Prostate gland (tissue), 2 donors: ENCODE measurements at regions not wholly inside any gene's neighbourhood (a gene's known extent, or its start where the extent isn't known, plus 50 kb on each side); places are given as distances from the start of the nearest gene placed in this dataset.

Experiments
- DNase-seq: peaks from one replicate; pipeline ENCODE4 v3.0.0-alpha.2; 2019; ENCODE audit warnings: low spot score
- H3K27ac ChIP-seq, 2 donors: fragments of 200-600 bp; sonication (generic); 2 replicates each; pipeline ENCODE4 v1.5.1; 2017 to 2019
- H3K27me3 ChIP-seq: fragments of 200-600 bp; sonication (generic); replicated peaks from 2 replicates; pipeline ENCODE4 v1.5.1; 2019; ENCODE audit not compliant: insufficient read depth
- H3K36me3 ChIP-seq, 2 donors: fragments of 200-600 bp; sonication (generic); 1 replicate in 1 of 2; 2 replicates in 1 of 2; pipeline versions ENCODE4 v1.5.1 to v1.8.1; 2017 to 2019
- H3K4me1 ChIP-seq: fragments of 200-600 bp; sonication (generic); replicated peaks from 2 replicates; pipeline ENCODE4 v1.5.1; 2019
- H3K4me3 ChIP-seq, 2 donors: fragments of 200-600 bp; sonication (generic); 2 replicates each; pipeline ENCODE4 v1.5.1; 2017 to 2019
- H3K9me3 ChIP-seq: fragments of 200-600 bp; sonication (generic); 2 replicates; pipeline ENCODE4 v1.5.1; 2017
- CTCF ChIP-seq, 4 experiments: fragments of 200-600 bp in 2 of 4; fragments of 450-650 bp in 2 of 4; sonication (generic) in 2 of 4; IDR thresholded peaks; 1 replicate in 3 of 4; 2 replicates in 1 of 4; pipeline ENCODE4 v1.5.1; 2016 to 2019; ENCODE audit warnings: antibody characterized with exemption in 4 of 4, mild to moderate bottlenecking in 2 of 4, moderate library complexity in 2 of 4
- POLR2A ChIP-seq: fragments of 450-650 bp; IDR thresholded peaks from one replicate; pipeline ENCODE4 v1.6.1; 2016; ENCODE audit warnings: antibody characterized with exemption, mild to moderate bottlenecking
- POLR2AphosphoS5 ChIP-seq: sonication (generic); formaldehyde crosslinking; IDR thresholded peaks from one replicate; pipeline ENCODE4 v1.6.1; 2017; ENCODE audit warnings: antibody characterized with exemption
- WGBS: methylation state at CpG from one replicate; pipeline ENCODE4 v1.1.5; 2018; 5-methylcytosine and 5-hydroxymethylcytosine counted together
- intact Hi-C: fragments of 100-400 bp; cut with DNase I; formaldehyde crosslinking; loops from one replicate; pipeline ENCODE4 v1.14.2; 2022

GRCh38 chr5:62979472-62979871, 400.9 kb downstream of the LRRC70 start:
- intact Hi-C loops, result no loop called here
- DNase-seq, result no peak
- 89% methylated on average over 5 of the region's 5 CpGs for WGBS
- TF ChIP-seq POLR2A (no peak), POLR2AphosphoS5 (no peak), CTCF (IDR thresholded peaks at IDR 0.05) (no peak)
- Histone ChIP-seq H3K27ac (no peak overlapping the region), H3K36me3 (no peaks in the 10 kb centered on the region), H3K4me1 (no peaks in the 10 kb centered on the region), H3K4me3 (no peak overlapping the region), H3K27me3 (no peaks in the 10 kb centered on the region), H3K9me3 (no peaks in the 10 kb centered on the region)

GRCh38 chr5:62977661-62978060, 399.0 kb downstream of the LRRC70 start:
- DNase-seq, result no peak
- Histone ChIP-seq H3K4me3 (no peak overlapping the region), H3K27ac (no peak overlapping the region), H3K27me3 (no peaks in the 10 kb centered on the region), H3K9me3 (no peaks in the 10 kb centered on the region), H3K36me3 (no peaks in the 10 kb centered on the region), H3K4me1 (no peaks in the 10 kb centered on the region)
- TF ChIP-seq CTCF (IDR thresholded peaks at IDR 0.05) (no peak), POLR2AphosphoS5 (no peak), POLR2A (no peak)
- intact Hi-C loops, result no loop called here
- WGBS, result 62% methylated on average over 4 of the region's 4 CpGs

GRCh38 chr5:62974623-62975022, 396.0 kb downstream of the LRRC70 start:
- TF ChIP-seq POLR2A (no peak), POLR2AphosphoS5 (no peak), CTCF (IDR thresholded peaks at IDR 0.05) (no peak)
- intact Hi-C loops, result no loop called here
- Histone ChIP-seq H3K27ac (no peak overlapping the region), H3K27me3 (no peaks in the 10 kb centered on the region), H3K4me3 (no peak overlapping the region), H3K4me1 (no peaks in the 10 kb centered on the region), H3K36me3 (no peaks in the 10 kb centered on the region), H3K9me3 (no peaks in the 10 kb centered on the region)
- 66% methylated on average over 3 of the region's 3 CpGs for WGBS
- no peak for DNase-seq

- TF ChIP-seq POLR2AphosphoS5, result no peak
- TF ChIP-seq POLR2A, result no peak
- TF ChIP-seq CTCF (IDR thresholded peaks at IDR 0.05), result no peak
- DNase-seq, result no peak
- intact Hi-C loops, result no loop called here
- H3K4me1 ChIP-seq, result no peaks in the 10 kb centered on the region
- WGBS, result 88% methylated on average over 10 of the region's 10 CpGs
- no peaks in the 10 kb centered on the region for H3K9me3 ChIP-seq
- H3K27me3 ChIP-seq, result no peaks in the 10 kb centered on the region
- H3K4me3 ChIP-seq, result no peak overlapping the region
- no peaks in the 10 kb centered on the region for H3K36me3 ChIP-seq
- no peak overlapping the region for H3K27ac ChIP-seq
Measured at GRCh38 chr5:62969409-62970120, 390.9 kb downstream of the LRRC70 start.

GRCh38 chr5:62964428-62964827, 385.8 kb downstream of the LRRC70 start:
- Histone ChIP-seq H3K9me3 (no peaks in the 10 kb centered on the region), H3K36me3 (no peaks in the 10 kb centered on the region), H3K27me3 (no peaks in the 10 kb centered on the region), H3K4me1 (no peaks in the 10 kb centered on the region), H3K4me3 (no peak overlapping the region), H3K27ac (no peak overlapping the region)
- TF ChIP-seq POLR2AphosphoS5 (no peak), POLR2A (no peak), CTCF (IDR thresholded peaks at IDR 0.05) (no peak)
- DNase-seq, result no peak
- intact Hi-C loops, result no loop called here
